ENCODE measurements at regions not wholly inside any gene's neighbourhood (a gene's known extent, or its start where the extent isn't known, plus 50 kb on each side); places are given as distances from the start of the nearest gene placed in this dataset.

- DNase-seq: no peak
These were observed 105.6 kb downstream of the SPRY2 start for GRCh38 chr13:80235166-80235966.

GRCh38 chr13:80227645-80228044 is 113.3 kb downstream of the SPRY2 start:
- no peak for DNase-seq

GRCh38 chr13:80226645-80227044 is 114.3 kb downstream of the SPRY2 start:
- DNase-seq: no peak

DNA sequence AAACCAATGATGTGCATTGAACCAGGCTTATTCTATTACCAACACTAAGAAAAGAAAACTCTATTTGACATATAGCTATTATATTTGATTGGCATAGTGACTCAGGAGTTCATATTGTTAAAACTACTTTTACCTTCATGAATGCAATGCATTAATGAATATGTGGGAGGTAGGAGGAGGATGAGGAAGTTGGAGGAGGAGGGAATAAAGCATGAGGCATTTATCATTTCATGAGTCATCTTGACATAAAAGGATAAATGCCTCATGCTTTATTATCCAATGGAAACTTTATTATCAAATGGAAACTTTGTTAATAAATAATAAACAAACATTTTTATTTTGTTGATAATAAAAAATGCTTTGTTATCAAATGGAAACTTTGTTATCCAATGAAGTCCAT is 116.5 kb downstream of the SPRY2 start:
- DNase-seq: no peak

DNA sequence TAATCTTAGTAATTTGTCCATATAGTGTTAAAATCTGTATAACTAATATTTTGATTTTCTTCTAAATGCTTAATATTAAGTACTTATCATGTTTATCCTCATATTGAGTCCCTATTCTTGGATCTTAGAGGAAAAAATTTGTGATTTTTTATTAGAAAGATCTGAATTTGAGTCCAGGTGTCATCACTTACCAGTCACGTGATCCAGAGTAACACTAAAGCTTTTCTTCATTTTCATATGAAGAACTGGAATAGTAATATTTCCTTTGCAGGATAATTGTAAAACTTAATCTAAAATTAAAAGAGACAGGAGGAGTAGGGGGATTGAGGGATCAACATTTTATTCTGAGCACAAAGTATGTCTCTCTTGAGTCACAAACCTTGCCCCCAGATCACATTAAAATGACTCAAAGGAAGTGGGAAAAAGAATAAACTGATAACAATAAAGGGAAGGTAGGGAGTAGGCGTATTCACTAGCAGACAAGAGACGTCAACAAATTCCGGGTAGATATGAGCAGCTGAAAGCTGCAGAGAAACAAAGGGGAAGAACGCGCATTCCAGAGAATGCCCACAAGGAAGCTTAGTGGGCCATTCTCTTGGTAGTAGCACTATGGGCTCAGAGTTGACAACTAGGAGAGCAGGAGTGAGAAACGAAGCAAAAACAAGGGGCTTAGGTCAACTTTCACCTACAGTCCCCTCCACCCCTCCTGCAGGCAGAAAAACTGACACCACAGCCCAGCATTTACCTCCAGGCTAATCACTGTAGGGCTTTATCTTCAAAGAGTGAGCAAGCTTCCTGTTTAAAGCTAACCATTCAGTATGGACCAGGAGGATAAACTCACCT is 123.1 kb downstream of the SPRY2 start:
- DNase-seq: no peak

GRCh38 chr13:80215368-80215767 is 125.6 kb downstream of the SPRY2 start:
- DNase-seq: no peak

GRCh38 chr13:80214521-80214991 is 126.4 kb downstream of the SPRY2 start:
- DNase-seq: no peak

DNA sequence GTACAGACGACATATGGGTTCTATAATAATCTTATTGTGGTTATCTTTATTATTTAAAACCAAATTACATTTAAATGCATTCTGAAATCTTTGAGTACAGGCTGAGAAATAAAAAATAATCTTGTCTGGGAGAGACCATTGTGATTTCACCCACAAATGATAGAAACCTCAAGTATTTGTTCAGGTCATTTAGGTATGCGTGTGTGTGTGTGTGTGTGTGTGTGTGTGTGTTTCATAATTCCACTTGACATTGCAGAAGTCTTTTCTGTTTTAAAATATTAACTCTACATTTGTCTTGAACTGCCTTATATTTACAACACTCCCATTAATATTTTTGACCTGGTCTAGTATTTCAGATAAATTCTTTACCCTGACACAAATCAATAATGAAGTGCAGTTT is 126.9 kb downstream of the SPRY2 start:
- DNase-seq: no peak

DNA sequence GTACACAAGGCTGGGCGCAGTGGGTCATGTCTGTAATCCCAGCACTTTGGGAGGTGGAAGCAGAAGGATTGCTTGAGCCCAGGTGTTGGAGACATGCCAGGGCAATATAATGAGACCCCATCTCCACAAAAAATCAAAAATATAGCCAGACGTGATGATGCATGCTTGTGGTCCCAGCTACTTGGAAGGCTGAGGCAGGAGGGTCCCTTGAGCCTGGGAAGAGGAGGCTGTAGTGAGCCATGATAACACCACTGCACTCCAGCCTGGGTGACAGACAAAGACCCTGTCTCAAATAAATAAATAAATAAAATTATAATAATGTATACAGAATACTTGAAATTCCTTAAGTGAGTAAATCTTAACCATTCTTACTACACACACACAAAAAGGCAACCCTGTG is 127.7 kb downstream of the SPRY2 start:
- DNase-seq: no peak

GRCh38 chr13:80211566-80211965 is 129.4 kb downstream of the SPRY2 start:
- DNase-seq: no peak

- DNase-seq: no peak
These were observed 136.3 kb downstream of the SPRY2 start for GRCh38 chr13:80204642-80205041.

DNA sequence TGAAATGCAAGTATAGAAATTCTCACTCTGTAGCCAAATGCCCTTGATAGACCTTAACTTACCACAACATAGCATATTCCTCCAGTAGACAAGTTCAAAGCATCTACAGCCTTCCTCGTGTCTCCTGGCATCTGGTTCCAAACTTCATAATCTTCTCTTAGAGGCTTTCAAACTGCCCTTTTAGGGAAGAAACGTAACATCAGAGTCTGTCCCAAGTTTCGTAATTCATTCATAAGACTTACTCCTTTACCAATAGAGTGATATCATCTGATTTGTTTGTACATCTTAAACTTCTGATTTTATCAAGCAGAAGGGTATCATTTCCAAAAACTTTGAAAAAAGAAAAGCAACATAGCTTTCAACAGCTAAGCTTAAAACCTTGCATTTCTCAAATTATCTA is 137.4 kb downstream of the SPRY2 start:
- DNase-seq: no peak

DNA sequence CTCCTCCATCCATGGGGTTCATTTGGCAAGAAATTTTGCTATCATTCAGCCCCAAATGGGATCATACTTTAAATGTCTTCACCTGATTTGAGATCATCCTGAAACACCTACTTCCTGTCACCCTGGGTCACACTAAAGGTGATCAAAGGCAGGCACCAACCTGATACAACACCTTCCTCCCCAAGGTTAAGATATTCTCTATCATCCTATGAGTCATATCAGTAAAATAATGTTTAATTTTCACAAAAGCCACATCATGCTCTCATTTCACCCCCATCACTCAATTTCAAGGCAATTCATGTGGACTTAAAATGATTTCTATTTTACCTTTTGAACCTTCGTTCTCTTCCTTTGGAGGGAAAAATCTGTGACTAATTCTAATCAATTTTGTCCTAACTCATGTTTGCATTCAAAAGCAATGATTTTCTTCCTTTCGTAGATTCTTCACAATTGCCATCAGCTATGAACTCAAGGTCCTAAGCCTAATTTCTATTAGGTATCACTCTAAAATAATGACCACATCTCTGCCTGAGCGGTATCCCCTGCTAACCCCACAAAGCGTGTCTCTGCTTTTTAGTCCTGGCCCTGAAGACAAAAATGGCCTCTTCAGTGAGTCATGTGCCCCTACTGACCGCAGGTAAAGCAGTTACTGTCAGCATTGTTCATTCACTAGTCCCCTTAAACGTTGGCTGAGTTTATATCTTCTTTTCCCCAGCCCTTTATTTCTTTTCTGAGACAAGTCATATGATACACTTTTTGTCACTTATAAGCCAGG is 139.0 kb downstream of the SPRY2 start:
- DNase-seq: no peak

DNA sequence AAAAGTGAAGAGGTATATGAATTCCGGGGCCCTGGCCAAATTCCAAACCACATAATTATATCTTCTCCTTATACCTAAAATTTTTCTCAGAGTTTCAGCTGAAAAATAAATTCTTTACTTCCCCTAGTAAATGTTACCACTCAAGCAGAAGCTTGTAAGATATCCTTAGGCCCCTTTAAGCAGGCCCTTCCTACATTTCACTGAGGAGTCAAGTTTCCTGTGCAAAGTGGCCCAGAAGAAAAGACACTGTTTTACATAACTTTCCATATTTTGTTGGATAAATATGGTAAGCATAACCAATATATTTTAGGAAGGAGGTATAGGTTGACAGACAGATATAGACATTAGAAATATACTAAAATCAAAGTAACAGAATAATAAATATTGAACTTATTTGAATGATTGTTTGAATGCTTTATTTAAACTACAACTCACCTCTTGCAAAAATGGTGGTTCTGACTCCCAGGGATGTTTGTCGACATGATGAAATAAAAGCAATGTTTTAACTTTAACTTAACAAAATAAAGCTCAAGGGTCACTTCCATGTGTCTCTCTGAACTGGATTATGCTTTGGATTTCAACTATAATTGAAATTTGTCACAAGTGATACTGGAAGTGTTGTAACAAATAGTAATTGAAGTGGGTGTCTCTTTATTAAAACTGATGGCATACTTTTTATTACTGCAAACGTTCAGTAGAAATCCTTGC is 141.2 kb downstream of the SPRY2 start:
- DNase-seq: no peak

DNA sequence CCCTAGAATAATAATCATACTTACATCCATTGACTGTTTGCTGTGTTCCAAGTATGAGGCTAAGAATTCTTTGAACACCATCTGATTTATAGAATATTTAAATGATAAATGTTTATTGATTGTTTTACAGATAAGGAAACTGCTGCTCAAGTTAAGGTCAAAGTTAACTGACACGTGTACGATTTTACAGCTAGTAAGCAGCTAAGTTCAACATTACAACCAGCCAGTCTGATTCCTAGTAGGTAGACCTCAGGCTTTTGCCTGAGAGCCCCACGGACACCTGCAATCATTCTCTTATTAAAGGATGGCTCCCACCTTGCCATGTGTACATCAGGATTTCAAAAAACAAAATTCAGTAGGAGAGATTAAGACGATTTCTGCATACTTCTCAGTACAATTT is 141.9 kb downstream of the SPRY2 start:
- no peak for DNase-seq

GRCh38 chr13:80196756-80197155 is 144.2 kb downstream of the SPRY2 start:
- no peak for DNase-seq

DNA sequence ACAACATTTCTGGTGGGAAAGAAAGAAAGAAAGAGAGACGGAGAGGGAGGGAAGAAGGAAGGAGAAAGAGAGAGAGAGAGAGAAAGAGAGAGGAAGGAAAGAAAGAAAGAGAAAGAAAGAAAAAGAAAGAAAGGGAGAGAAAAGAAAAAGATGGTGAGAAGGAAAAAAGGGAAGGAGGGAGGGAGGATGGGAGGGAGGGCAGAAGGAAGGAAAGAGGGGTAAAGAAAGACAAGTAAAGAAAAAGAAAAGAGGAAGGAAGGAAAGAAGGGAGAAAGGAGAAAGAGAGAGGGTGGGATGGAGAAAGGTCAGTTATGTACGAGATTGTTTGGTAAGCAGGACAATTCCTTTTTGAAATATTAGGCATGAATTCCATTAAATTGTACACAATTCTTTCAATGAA is 145.3 kb downstream of the SPRY2 start:
- DNase-seq: no peak

- DNase-seq: no peak
These were observed 150.9 kb downstream of the SPRY2 start for GRCh38 chr13:80189889-80190597.

- DNase-seq: no peak
These were observed 160.1 kb downstream of the SPRY2 start for GRCh38 chr13:80180740-80181355.

GRCh38 chr13:80177327-80177726 is 163.6 kb downstream of the SPRY2 start:
- DNase-seq: no peak

DNA sequence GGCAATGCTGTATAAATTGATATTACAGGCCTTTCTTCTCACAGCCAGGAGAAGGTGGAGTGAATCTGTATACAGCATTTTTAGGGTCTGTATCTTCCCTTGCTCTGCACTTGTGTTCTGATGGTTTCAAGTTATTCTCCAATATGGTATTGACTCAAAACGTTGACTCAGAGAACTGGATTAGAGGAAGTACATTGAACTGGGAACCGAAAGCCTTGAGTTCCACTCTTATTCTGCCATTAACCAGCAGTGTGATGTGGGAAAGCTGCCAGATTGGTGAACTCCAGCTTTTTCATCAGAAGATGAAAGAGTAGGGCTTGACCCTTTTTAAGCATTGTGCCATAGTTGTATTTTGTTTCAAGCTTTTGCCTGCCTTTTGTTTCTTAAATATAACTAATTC is 167.7 kb downstream of the SPRY2 start:
- no peak for DNase-seq

DNA sequence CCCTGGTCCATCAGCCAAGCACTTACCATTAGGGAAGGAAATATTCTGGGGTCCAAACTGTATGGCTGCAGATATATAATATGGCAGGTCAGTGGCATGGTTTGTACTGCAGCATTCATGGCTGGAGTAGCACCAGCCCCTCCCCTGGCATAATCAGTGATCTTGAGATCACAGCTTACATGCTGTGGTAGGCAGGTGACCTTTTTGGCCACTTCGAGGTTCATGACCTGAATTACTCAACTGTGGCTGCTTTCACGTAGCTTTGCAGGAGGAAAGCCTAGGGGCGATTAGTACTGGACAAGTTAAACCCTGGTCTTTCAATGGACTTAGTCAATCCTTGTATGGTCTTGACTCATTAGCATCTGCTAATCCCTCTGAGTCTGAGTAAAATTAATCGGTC is 169.8 kb downstream of the SPRY2 start:
- no peak for DNase-seq
